MM.1S (cell line): ENCODE measurements at regions not wholly inside any gene's neighbourhood (a gene's known extent, or its start where the extent isn't known, plus 50 kb on each side); places are given as distances from the start of the nearest gene placed in this dataset.
"Not testable (repeated sequence)": the region's sequence is repeated elsewhere in the genome, so short reads cannot be mapped to it uniquely, and the experiment has no call there.

Source experiments
- DNase-seq: peaks from one replicate; pipeline ENCODE4 v3.0.0-alpha.2; 2015
- H2AFZ ChIP-seq: fragments of 300-600 bp; sonication (generic); 2 replicates; pipeline ENCODE4 v1.6.0; 2016; ENCODE audit warnings: antibody characterized with exemption, low read length
- H3F3A ChIP-seq: fragments of 300-600 bp; sonication (generic); 2 replicates; pipeline ENCODE4 v1.6.1; 2016; ENCODE audit warnings: mild to moderate bottlenecking, antibody characterized with exemption, low read length, moderate library complexity, mixed read lengths; ENCODE audit not compliant: insufficient read depth
- H3K27ac ChIP-seq: fragments of 300-600 bp; sonication (generic); 2 replicates; pipeline ENCODE4 v1.5.1; 2016; ENCODE audit warnings: mild to moderate bottlenecking, low read length
- H3K27me3 ChIP-seq: fragments of 300-600 bp; sonication (generic); replicated peaks from 2 replicates; pipeline ENCODE4 v1.6.0; 2016; ENCODE audit warnings: low read length; ENCODE audit not compliant: insufficient read depth
- H3K36me3 ChIP-seq: fragments of 300-600 bp; sonication (generic); replicated peaks from 2 replicates; pipeline ENCODE4 v1.6.1; 2016; ENCODE audit warnings: mild to moderate bottlenecking, low read length, mixed read lengths; ENCODE audit not compliant: insufficient read depth
- H3K4me1 ChIP-seq: fragments of 300-600 bp; sonication (generic); 2 replicates; pipeline ENCODE4 v1.6.1; 2016; ENCODE audit warnings: low read length, mixed read lengths
- H3K4me2 ChIP-seq: fragments of 300-600 bp; sonication (generic); 2 replicates; pipeline ENCODE4 v1.6.0; 2016; ENCODE audit warnings: low read depth, low read length
- H3K4me3 ChIP-seq: fragments of 300-600 bp; sonication (generic); 2 replicates; pipeline ENCODE4 v1.5.1; 2016; ENCODE audit warnings: low read length, mixed read lengths
- H3K79me2 ChIP-seq: fragments of 300-600 bp; sonication (generic); 2 replicates; pipeline ENCODE4 v1.6.1; 2016; ENCODE audit warnings: mixed run types, low read length, mixed read lengths
- H3K9ac ChIP-seq: fragments of 300-600 bp; sonication (generic); 2 replicates; pipeline ENCODE4 v1.6.1; 2016; ENCODE audit warnings: low read length, mixed read lengths
- H3K9me2 ChIP-seq: fragments of 300-600 bp; sonication (generic); replicated peaks from 2 replicates; pipeline ENCODE4 v1.6.1; 2016; ENCODE audit warnings: mild to moderate bottlenecking, low read length, mixed read lengths; ENCODE audit not compliant: insufficient read depth
- H3K9me3 ChIP-seq: fragments of 300-600 bp; sonication (generic); replicated peaks from 2 replicates; pipeline ENCODE4 v1.6.1; 2016; ENCODE audit warnings: mild to moderate bottlenecking, low read length, mixed read lengths; ENCODE audit not compliant: insufficient read depth
- H4K20me1 ChIP-seq: fragments of 300-600 bp; sonication (generic); 2 replicates; pipeline ENCODE4 v1.6.1; 2016; ENCODE audit warnings: mild to moderate bottlenecking, low read length, moderate library complexity, mixed read lengths; ENCODE audit not compliant: insufficient read depth

GRCh38 chr2:91598519-91598918, 2907.0 kb downstream of the RPIA start:
- not testable (repeated sequence) for H3K79me2 ChIP-seq, H3K36me3 ChIP-seq, DNase-seq, H3K4me1 ChIP-seq, H3K4me3 ChIP-seq, H3K4me2 ChIP-seq, H4K20me1 ChIP-seq, H3F3A ChIP-seq, H2AFZ ChIP-seq, H3K27ac ChIP-seq, H3K9me2 ChIP-seq, H3K27me3 ChIP-seq, H3K9ac ChIP-seq, H3K9me3 ChIP-seq

DNA sequence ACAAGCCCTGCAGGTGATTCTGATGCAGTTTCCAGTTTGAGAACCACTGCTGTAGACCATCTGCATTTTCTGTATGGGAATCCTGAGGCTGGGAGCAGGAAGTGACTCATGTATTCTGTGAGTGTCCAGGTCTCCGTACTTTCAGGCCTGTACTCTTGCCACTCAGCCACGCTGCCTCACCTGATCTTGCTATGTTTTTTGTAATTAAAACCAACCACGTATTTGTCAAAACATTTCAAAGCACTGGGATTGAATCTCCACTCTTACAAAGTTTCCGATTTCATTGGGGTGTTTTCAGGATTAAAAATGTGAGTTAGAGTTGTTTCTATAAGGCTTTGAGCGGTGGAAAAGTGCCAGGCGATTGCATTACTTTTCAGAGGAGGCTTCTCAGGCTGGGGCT, 2907.5 kb downstream of the RPIA start:
- H3K9me3 ChIP-seq, H3K27me3 ChIP-seq, H3K4me1 ChIP-seq, H3K9ac ChIP-seq, H3K4me3 ChIP-seq, DNase-seq, H3K27ac ChIP-seq, H2AFZ ChIP-seq, H3K36me3 ChIP-seq, H3F3A ChIP-seq, H3K4me2 ChIP-seq, H4K20me1 ChIP-seq, H3K9me2 ChIP-seq, H3K79me2 ChIP-seq: not testable (repeated sequence)

DNA sequence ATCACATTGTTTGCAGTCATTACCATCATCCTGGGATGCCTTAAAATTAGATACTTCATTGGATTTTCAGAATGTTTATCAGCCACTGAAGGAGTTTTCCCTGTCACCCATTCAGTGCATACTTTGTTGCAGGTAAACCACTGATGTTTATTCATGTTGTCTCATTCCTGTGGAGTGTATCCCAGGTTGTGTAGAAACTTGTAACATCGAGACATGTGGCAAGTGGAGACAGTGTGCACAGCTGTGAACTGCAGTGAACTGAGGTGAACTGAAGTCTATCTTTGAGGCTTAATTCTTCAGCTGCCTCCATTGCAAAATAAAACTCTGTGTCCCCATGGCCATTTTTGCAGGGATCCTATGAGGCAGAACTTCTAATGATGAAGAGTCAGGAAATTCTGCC, 2911.4 kb downstream of the RPIA start:
- H3F3A ChIP-seq, H3K27ac ChIP-seq, H3K4me1 ChIP-seq, H3K4me3 ChIP-seq, H2AFZ ChIP-seq, H3K4me2 ChIP-seq, H3K27me3 ChIP-seq, H3K36me3 ChIP-seq, H3K9ac ChIP-seq, H4K20me1 ChIP-seq, DNase-seq, H3K79me2 ChIP-seq, H3K9me3 ChIP-seq, H3K9me2 ChIP-seq: not testable (repeated sequence)

DNA sequence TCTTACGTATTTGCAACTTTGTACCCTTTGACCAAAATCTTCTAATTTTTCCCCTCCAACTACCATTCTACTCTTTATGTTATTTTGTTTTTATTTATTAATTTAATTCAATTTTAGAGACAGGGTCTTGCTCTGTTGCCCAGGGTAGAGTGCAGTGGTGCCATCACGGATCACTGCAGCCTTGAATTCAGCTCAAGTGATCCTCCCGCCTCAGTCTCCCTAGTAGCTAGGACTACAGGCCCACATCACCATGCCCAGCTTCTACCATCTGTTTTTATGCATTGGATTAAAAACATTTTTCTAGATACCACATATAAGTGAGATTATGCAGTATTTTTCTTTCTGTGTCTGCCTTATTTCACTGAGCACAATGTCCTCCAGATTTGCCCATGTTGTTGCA, 2912.5 kb downstream of the RPIA start:
- H3K4me3 ChIP-seq, H3F3A ChIP-seq, H3K4me1 ChIP-seq, H3K27ac ChIP-seq, H3K79me2 ChIP-seq, H3K9me2 ChIP-seq, H4K20me1 ChIP-seq, H3K36me3 ChIP-seq, H3K4me2 ChIP-seq, H2AFZ ChIP-seq, H3K9me3 ChIP-seq, DNase-seq, H3K27me3 ChIP-seq, H3K9ac ChIP-seq: not testable (repeated sequence)

GRCh38 chr2:91604629-91605028, 2913.2 kb downstream of the RPIA start:
- not testable (repeated sequence) for H3K79me2 ChIP-seq, H3K27me3 ChIP-seq, H2AFZ ChIP-seq, H3K9ac ChIP-seq, H3K4me2 ChIP-seq, H3K36me3 ChIP-seq, H3F3A ChIP-seq, DNase-seq, H3K27ac ChIP-seq, H3K4me1 ChIP-seq, H3K9me3 ChIP-seq, H4K20me1 ChIP-seq, H3K4me3 ChIP-seq, H3K9me2 ChIP-seq

- H3K36me3 ChIP-seq, H4K20me1 ChIP-seq, H3F3A ChIP-seq, DNase-seq, H3K79me2 ChIP-seq, H3K27me3 ChIP-seq, H3K4me1 ChIP-seq, H2AFZ ChIP-seq, H3K9me3 ChIP-seq, H3K9me2 ChIP-seq, H3K4me2 ChIP-seq, H3K4me3 ChIP-seq, H3K27ac ChIP-seq, H3K9ac ChIP-seq: not testable (repeated sequence)
These were observed 2932.3 kb downstream of the RPIA start for GRCh38 chr2:91623739-91624138.

GRCh38 chr2:91628471-91628870, 2937.0 kb downstream of the RPIA start:
- H3K4me2 ChIP-seq, H3K9me2 ChIP-seq, H3K27me3 ChIP-seq, H3K4me3 ChIP-seq, H3K36me3 ChIP-seq, H3F3A ChIP-seq, DNase-seq, H3K9me3 ChIP-seq, H2AFZ ChIP-seq, H3K27ac ChIP-seq, H3K4me1 ChIP-seq, H4K20me1 ChIP-seq, H3K79me2 ChIP-seq, H3K9ac ChIP-seq: not testable (repeated sequence)

DNA sequence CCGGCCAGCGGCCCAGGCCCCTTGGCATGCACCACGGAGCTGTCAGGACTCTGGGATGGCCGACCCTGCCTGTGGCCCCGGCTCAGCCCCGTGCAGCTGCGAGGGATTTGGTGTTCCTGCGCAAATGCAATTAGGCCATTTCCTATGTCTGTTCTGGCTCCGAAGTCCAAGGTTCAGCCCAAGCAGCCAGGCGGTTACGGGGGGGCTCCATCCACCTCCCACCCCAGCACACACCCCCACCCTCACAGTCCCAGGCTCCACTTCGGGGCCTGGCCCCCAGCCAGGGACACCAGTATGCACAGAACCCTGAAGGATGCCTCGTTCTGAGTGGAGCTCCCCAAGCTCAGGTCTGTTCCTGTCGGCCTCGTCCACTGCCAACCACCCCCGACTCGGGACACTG, 2965.7 kb downstream of the RPIA start:
- not testable (repeated sequence) for H2AFZ ChIP-seq, H3K79me2 ChIP-seq, H3K9me3 ChIP-seq, H3K27ac ChIP-seq, DNase-seq, H3K27me3 ChIP-seq, H3K4me1 ChIP-seq, H3K4me2 ChIP-seq, H3K4me3 ChIP-seq, H3K9me2 ChIP-seq, H3K9ac ChIP-seq, H3K36me3 ChIP-seq, H3F3A ChIP-seq, H4K20me1 ChIP-seq
